CD4-positive, alpha-beta T cell treated with Interleukin-21 for 1 hour (primary cell): ENCODE measurements at regions not wholly inside any gene's neighbourhood (a gene's known extent, or its start where the extent isn't known, plus 50 kb on each side); places are given as distances from the start of the nearest gene placed in this dataset.

Experiments used
- DNase-seq: peaks from one replicate; pipeline ENCODE4 v3.0.0-alpha.2; 2020

DNA sequence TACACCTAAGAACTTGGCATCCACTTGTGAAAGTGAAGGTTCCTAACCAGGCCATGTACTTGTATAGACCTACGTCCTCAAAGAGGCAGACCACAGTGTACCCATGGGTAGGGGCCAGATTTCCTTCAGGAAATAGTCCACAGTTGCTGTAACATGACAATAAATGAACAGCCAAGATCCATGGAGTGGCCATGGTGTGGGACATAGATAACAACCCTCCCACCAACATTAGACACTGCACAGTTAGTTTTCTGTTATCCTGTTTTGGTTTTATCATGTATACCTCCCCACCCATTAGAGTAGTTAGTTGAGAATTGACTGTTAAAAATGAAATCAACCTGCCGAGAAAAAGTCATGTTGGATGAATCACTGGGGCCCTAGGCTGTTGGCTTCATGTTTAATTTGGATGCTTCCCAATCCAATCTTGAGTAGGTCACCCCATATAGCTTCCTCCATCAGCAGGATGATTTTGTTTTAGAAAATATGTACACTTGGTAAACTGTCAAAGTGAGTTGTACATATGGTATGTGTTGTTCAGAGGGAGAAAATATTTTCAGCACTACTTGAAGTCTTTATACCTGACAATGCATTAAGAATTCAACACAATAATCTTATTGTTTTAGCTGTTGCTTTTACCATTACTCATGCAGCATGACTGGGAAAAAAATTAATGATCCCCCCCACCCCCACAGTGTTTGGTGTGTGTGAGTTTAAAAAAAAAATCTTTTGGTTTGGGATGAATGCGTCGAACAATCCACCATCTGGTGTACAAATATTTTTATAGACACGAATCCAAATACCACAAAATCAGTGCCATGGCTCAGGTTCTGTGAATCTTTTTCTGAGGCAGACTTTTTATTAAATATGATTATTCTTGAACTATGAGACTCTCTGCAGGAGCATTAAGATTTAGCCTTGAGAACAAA is 88.3 kb upstream of the ARHGAP29 start:
- DNase-seq: no peak

- DNase-seq: no peak
These were observed 86.8 kb upstream of the ARHGAP29 start for GRCh38 chr1:94324178-94324544.

- DNase-seq: no peak
These were observed 86.2 kb upstream of the ARHGAP29 start for GRCh38 chr1:94323311-94324177.

- no peak for DNase-seq
These were observed 85.3 kb upstream of the ARHGAP29 start for GRCh38 chr1:94322696-94323095.

- DNase-seq: no peak
These were observed 84.3 kb upstream of the ARHGAP29 start for GRCh38 chr1:94321662-94322061.

GRCh38 chr1:94319319-94320102 is 82.1 kb upstream of the ARHGAP29 start:
- no peak for DNase-seq

- DNase-seq: no peak
These were observed 81.2 kb upstream of the ARHGAP29 start for GRCh38 chr1:94318505-94319030.

GRCh38 chr1:94317790-94318188 is 80.4 kb upstream of the ARHGAP29 start:
- no peak for DNase-seq

DNA sequence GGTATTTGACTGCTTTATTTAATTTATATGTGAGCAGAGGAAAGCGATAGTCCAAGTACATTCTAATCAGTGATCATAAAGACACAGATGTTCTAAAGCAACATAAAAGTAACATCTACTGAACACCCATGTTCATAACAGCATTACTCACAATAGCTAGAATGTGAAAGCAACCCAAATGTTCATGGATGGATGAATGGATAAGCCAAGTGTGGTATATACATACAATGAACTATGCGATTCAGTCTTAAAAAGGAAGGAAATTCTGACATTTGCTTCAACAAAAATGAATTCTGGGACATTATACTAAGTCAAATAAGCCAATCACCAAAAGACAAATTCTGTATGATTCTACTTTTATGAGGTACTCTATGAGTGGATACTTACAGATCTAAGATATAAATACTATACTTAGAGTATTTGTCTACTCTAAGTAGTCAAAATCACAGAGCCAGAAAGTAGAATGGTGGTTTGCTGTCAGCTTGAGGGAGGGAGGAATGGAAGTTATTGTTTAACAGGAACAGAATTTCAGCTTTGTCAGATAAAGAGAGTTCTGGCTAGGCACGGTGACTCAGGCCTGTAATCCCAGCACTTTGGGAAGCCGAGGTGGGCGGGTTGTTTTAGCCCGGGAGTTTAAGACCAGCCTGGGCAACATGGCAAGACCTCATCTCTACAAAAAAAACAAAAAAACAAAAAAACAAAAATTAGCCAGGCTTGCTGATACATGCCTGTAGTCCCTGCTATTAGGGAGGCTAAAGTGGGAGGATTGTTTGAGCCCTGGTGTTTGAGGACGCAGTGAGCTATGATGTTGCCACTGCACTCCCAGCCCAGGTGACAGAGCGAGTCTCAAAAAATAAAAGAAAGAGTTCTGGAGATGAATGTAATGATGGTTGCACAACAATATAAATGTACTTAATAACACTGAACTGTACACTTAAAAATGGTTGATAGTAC is 79.7 kb upstream of the ARHGAP29 start:
- DNase-seq: no peak

DNA sequence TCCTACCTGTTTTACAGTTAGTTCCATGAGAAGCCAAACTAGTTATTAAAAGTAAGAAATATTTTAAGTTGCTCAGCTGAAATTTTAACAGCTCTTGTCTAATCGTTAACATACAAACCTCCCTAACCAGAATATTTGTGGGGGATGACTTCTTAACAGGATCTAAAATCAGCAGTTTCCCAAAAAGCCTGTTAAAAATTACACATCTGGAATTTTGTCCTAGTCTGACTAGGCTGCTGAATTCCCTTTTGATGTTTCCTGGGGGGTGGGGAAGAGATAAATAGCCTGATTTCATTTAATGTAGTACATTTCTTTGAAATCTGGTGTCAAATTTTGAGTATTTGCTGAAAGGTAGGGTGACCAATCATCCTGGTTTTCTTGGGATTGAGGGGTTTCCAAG is 78.8 kb upstream of the ARHGAP29 start:
- DNase-seq: no peak

GRCh38 chr1:94315552-94316116 is 78.2 kb upstream of the ARHGAP29 start:
- no peak for DNase-seq

DNA sequence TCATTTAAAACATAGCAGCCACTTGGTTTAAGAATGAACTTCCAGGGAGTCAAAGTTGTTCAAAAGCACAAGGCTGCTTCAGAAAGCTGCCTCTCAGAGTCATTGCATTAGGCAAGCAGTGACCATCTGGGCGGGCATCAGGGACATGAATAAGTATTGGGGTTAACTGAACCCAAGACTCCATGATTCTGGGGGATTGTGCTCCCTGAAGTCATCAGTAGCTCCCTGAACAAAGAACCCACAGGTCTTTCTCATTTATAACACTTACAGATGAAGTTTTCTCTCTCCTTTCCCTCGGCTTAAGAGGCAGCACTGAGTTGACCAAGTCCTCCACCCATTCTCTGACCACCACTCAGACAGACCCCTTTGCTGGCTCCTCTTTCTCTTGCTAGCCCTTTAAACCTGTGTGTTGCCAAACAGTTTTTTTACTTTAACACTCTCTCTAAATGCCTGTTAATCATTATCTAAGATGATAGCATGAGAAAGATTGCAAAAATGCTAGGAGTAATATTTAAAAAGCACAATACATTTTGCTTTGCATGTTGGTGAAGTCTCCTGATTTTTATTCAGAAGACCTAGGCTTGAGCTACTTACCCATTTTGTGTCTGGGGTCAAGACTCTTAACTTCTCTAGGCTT is 77.0 kb upstream of the ARHGAP29 start:
- no peak for DNase-seq

DNA sequence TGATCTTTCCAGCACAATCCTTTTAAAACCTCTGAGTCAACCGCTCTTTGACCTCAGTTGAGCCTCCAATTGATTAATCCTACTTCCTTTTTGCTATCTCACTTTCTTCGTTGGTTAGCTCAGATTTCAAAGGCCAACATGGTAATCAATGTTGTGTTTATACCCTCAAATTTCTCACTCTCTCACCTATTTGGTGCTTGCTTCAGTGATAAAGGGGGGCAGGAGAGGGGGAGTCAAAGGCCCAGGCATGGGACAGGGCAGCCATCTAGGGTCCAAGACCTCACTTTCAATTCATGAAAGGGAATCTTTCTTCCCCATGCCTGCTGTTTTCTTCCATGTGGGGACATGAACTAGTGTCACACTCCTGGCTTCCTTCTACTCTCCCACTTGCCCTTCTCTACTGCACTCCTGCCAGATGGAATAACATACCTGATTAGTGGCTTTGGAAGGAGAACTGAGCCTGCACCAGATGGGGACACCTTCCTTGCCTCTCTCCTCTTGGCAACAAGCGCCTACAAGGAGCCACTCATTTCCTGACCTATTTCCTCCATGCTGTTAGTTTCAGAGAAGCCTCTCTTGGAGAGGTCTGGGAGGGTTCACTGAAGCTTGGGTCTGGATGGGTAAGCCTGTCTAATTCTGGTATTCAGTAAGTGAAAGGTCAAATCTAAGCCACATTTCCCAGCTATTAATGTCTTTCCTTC is 73.3 kb upstream of the ARHGAP29 start:
- no peak for DNase-seq

DNA sequence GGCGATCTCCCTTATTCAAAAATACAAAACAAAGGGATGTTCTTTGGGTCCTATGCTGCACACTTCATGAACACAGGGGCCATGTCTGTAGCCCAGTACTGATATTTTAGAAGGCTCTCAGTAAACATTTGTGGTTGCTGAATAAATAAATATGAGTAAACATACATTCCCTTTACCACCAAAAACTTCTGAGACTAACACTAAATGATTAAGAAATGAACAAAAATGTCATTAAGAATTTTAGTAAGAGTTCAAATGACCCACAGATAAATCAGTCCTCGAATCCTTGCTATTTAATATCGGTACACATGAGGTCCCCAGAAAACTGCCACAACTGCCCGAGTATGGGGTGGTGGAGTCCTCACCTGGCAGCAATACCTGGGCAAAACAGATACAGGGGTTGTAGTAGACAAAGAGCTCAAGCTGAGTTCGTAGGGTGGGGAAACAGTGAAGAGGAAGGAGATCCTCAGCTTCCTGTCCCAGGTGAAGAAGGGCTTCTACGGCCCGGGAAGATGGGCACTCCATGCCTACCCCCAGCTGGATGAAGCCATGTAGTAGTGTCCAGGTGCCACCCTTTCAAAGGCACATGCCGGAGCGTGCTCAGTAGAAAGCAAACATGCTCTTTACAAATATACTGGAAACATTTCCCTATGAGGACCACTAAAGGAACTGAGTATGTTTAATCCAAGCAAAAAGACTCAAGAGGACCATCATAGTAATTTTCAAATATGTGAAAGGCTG is 72.6 kb upstream of the ARHGAP29 start:
- no peak for DNase-seq

DNA sequence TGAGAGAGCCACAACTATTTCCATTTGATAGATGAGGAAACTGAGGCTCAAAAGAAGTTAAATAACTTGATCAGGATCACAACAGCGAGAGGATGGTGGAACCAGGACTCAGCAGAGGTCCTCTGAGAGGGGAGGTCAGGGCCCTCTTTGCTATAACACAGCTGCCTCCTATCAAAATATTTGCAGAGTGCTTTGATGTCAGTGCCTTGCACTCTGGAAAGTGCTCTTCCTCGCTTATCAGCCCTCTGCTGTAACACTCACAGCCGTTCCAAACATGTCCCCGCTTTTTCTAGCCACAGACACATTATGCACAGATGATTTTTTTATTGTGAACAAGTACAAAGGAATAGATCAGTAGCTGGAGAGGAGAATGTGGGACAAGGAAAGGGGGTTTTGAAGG is 71.8 kb upstream of the ARHGAP29 start:
- DNase-seq: no peak

- no peak for DNase-seq
These were observed 69.1 kb upstream of the ARHGAP29 start for GRCh38 chr1:94306521-94306920.

GRCh38 chr1:94305704-94306103 is 68.3 kb upstream of the ARHGAP29 start:
- DNase-seq: no peak

GRCh38 chr1:94304553-94304952 is 67.2 kb upstream of the ARHGAP29 start:
- DNase-seq: no peak

DNA sequence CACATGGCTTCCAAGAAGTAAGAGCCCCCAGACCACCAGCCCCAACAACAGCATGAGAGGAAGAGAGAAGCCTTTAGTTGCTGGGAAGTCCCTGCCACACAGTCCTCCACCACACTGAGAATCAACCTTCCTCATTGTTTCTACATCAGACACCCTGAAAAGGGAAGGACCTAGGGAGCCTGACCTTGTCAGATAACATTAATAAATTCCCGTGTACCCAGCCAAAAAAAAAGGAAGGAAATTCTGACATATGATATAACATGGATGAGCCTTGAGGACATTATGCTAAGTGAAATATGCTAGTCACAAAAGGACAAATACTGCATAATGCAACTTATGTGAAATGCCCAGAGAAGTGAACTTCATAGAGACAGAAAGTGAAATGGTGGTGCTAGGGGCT is 65.6 kb upstream of the ARHGAP29 start:
- no peak for DNase-seq
